Lung microvascular endothelial cell (primary cell): ENCODE measurements at regions not wholly inside any gene's neighbourhood (a gene's known extent, or its start where the extent isn't known, plus 50 kb on each side); places are given as distances from the start of the nearest gene placed in this dataset.
"Not testable (repeated sequence)": the region's sequence is repeated elsewhere in the genome, so short reads cannot be mapped to it uniquely, and the experiment has no call there.

Experiments
- DNase-seq, 2 donors: peaks; one replicate each; pipeline versions ENCODE4 v3.0.0 to v3.0.0-alpha.2; 2010; ENCODE audit warnings: low read depth in 2 of 2

GRCh38 chr16:73965591-73965990, 331.0 kb upstream of the PSMD7 start:
- DNase-seq = no peak

- DNase-seq = peak; percentile 57 to 68
Observed at GRCh38 chr16:73956587-73957494, 339.8 kb upstream of the PSMD7 start.

- DNase-seq = no peak
Observed at GRCh38 chr16:73955702-73956101, 340.9 kb upstream of the PSMD7 start.

- no peak for DNase-seq
Observed at GRCh38 chr16:73955255-73955654, 341.4 kb upstream of the PSMD7 start.

- no peak for DNase-seq
Observed at GRCh38 chr16:73951481-73951880, 345.1 kb upstream of the PSMD7 start.

- no peak for DNase-seq
Observed at GRCh38 chr16:73949574-73950320, 346.9 kb upstream of the PSMD7 start.

- DNase-seq = no peak
Observed at GRCh38 chr16:73945631-73946030, 351.0 kb upstream of the PSMD7 start.

- DNase-seq = not testable (repeated sequence)
Observed at GRCh38 chr16:73943184-73943583, 353.4 kb upstream of the PSMD7 start.

GRCh38 chr16:73940786-73941185, 355.8 kb upstream of the PSMD7 start:
- DNase-seq = not testable (repeated sequence)

- DNase-seq = no peak
Observed at GRCh38 chr16:73923951-73924350, 372.7 kb upstream of the PSMD7 start.

- no peak for DNase-seq
Observed at GRCh38 chr16:73921295-73921694, 375.3 kb upstream of the PSMD7 start.

GRCh38 chr16:73916829-73917594, 379.6 kb upstream of the PSMD7 start:
- no peak for DNase-seq

- DNase-seq = no peak
Observed at GRCh38 chr16:73915935-73916334, 380.7 kb upstream of the PSMD7 start.

GRCh38 chr16:73915140-73915539, 381.5 kb upstream of the PSMD7 start:
- DNase-seq = no peak

- no peak for DNase-seq
Observed at GRCh38 chr16:73912850-73913249, 383.8 kb upstream of the PSMD7 start.

GRCh38 chr16:73912281-73912680, 384.3 kb upstream of the PSMD7 start:
- DNase-seq = no peak

- no peak for DNase-seq
Observed at GRCh38 chr16:73909529-73910035, 387.0 kb upstream of the PSMD7 start.

GRCh38 chr16:73891129-73891542, 405.5 kb upstream of the PSMD7 start:
- DNase-seq = no peak

GRCh38 chr16:73890186-73891128, 406.2 kb upstream of the PSMD7 start:
- no peak for DNase-seq

- DNase-seq = no peak
Observed at GRCh38 chr16:73888840-73889490, 407.6 kb upstream of the PSMD7 start.
